Stimulated activated CD8-positive, alpha-beta memory T cell treated with anti-CD3 and anti-CD28 coated beads, Interleukin-7, amount 100 ng/mL, for 1 hour (primary cell): ENCODE measurements at regions not wholly inside any gene's neighbourhood (a gene's known extent, or its start where the extent isn't known, plus 50 kb on each side); places are given as distances from the start of the nearest gene placed in this dataset.

ENCODE experiments used
- DNase-seq, 2 donors: peaks; one replicate each; pipeline ENCODE4 v3.0.0-alpha.2; 2020; ENCODE audit warnings: low read depth in 2 of 2

- DNase-seq = no peak
Measured at GRCh38 chr16:51801635-51802034, 650.6 kb upstream of the SALL1 start.

- no peak for DNase-seq
Measured at GRCh38 chr16:51797669-51798259, 646.7 kb upstream of the SALL1 start.

GRCh38 chr16:51779240-51779639 is 628.2 kb upstream of the SALL1 start:
- no peak for DNase-seq

GRCh38 chr16:51773071-51773890 is 622.2 kb upstream of the SALL1 start:
- no peak for DNase-seq

- no peak for DNase-seq
Measured at GRCh38 chr16:51766739-51767138, 615.7 kb upstream of the SALL1 start.

- DNase-seq = no peak
Measured at GRCh38 chr16:51763072-51763661, 612.1 kb upstream of the SALL1 start.

GRCh38 chr16:51762081-51762996 is 611.3 kb upstream of the SALL1 start:
- DNase-seq = peak in 1 of 2 donors; percentile 2

GRCh38 chr16:51761001-51761400 is 609.9 kb upstream of the SALL1 start:
- DNase-seq = no peak

GRCh38 chr16:51759999-51760398 is 608.9 kb upstream of the SALL1 start:
- DNase-seq = no peak

GRCh38 chr16:51759329-51759728 is 608.3 kb upstream of the SALL1 start:
- no peak for DNase-seq

GRCh38 chr16:51757921-51758479 is 606.9 kb upstream of the SALL1 start:
- DNase-seq = no peak

GRCh38 chr16:51757505-51757904 is 606.4 kb upstream of the SALL1 start:
- DNase-seq = no peak

GRCh38 chr16:51757124-51757470 is 606.0 kb upstream of the SALL1 start:
- DNase-seq = no peak

- DNase-seq = no peak
Measured at GRCh38 chr16:51756447-51757123, 605.5 kb upstream of the SALL1 start.

- DNase-seq = no peak
Measured at GRCh38 chr16:51755577-51756355, 604.7 kb upstream of the SALL1 start.

- no peak for DNase-seq
Measured at GRCh38 chr16:51755039-51755501, 604.0 kb upstream of the SALL1 start.

GRCh38 chr16:51753467-51754127 is 602.5 kb upstream of the SALL1 start:
- no peak for DNase-seq

- no peak for DNase-seq
Measured at GRCh38 chr16:51752438-51752995, 601.4 kb upstream of the SALL1 start.

GRCh38 chr16:51747329-51747728 is 596.3 kb upstream of the SALL1 start:
- no peak for DNase-seq
